ENCODE measurements at regions not wholly inside any gene's neighbourhood (a gene's known extent, or its start where the extent isn't known, plus 50 kb on each side); places are given as distances from the start of the nearest gene placed in this dataset.

DNA sequence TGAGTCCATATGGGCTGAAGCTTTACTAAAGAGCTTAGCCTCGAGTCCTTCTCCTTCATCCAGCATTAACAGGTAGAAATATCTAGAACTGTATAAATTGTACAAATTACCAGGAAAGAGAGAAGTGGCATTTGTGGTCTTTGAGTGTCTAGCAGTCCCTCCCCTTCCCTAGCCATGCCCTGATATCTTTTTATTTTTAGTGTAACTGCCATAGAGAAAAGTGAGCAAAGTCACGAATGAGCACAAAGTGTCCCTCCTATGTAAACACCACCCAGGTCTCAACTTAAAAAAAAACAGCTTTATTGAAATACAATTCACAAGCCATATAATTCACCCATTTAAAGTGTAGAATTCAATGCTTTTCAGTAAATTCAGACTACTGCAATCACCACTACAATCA is 339.0 kb upstream of the ZMIZ1 start:
- in situ Hi-C loops (cut with MboI; ENCODE audit: low sequenced_read_pairs, unreplicated experiment): no loop called here
- TF ChIP-seq, protein P1, sequence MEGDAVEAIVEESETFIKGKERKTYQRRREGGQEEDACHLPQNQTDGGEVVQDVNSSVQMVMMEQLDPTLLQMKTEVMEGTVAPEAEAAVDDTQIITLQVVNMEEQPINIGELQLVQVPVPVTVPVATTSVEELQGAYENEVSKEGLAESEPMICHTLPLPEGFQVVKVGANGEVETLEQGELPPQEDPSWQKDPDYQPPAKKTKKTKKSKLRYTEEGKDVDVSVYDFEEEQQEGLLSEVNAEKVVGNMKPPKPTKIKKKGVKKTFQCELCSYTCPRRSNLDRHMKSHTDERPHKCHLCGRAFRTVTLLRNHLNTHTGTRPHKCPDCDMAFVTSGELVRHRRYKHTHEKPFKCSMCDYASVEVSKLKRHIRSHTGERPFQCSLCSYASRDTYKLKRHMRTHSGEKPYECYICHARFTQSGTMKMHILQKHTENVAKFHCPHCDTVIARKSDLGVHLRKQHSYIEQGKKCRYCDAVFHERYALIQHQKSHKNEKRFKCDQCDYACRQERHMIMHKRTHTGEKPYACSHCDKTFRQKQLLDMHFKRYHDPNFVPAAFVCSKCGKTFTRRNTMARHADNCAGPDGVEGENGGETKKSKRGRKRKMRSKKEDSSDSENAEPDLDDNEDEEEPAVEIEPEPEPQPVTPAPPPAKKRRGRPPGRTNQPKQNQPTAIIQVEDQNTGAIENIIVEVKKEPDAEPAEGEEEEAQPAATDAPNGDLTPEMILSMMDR (IDR thresholded peaks at IDR 0.05; ENCODE audit: borderline replicate concordance, control extremely low read depth, extremely low read depth, insufficient read depth, missing control alignments): no peak
- no peak for DNase-seq (ENCODE audit: low spot score)

- DNase-seq (ENCODE audit: low spot score): no peak
- TF ChIP-seq, protein P1 (IDR thresholded peaks at IDR 0.05; ENCODE audit: borderline replicate concordance, control extremely low read depth, extremely low read depth, insufficient read depth, missing control alignments): no peak
- in situ Hi-C loops (cut with MboI; ENCODE audit: low sequenced_read_pairs, unreplicated experiment): no loop called here
Measured at GRCh38 chr10:78730754-78731153, 338.0 kb upstream of the ZMIZ1 start.

DNA sequence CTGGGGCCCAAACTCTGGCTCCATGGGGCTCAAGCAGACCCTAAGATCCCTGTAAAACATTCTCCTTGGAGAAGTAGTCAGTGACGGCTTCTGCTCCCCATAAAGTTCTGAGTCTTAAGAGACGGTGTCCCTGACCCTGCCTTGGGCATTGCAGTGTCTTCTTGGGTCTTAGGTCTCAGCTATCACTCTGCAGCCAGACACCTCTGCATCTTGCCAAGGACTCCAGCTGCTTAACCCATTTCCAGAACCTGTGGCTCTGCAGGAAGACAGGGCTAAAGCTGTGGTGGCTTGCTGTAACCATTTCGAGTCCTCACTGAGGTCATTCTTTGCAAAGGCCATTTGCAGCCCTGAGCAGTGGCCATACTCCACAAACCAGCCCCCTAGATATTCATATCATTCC is 337.1 kb upstream of the ZMIZ1 start:
- DNase-seq (ENCODE audit: low spot score): no peak
- TF ChIP-seq, protein P1 (IDR thresholded peaks at IDR 0.05; ENCODE audit: borderline replicate concordance, control extremely low read depth, extremely low read depth, insufficient read depth, missing control alignments): no peak
- in situ Hi-C loops (cut with MboI; ENCODE audit: low sequenced_read_pairs, unreplicated experiment): no loop called here

DNA sequence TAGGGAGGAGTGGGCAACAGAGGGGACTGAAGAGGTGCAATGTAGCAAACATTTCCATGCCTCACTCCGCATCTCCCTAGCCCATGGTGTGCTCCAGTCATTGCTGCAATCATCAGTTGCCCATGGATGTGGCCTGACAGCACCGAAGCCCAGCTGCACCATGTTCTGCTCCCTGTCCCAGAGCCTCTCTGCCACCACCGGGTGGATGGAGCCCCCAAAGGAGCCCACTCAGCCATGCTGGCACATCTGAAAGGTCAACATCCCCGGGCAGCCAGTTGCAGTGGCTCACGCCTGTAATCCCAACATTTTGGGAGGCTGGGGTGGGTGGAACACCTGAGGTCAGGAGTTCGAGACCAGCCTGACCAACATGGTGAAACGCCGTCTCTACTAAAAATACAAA is 336.4 kb upstream of the ZMIZ1 start:
- in situ Hi-C loops (cut with MboI; ENCODE audit: low sequenced_read_pairs, unreplicated experiment): no loop called here
- TF ChIP-seq, protein P1 (IDR thresholded peaks at IDR 0.05; ENCODE audit: borderline replicate concordance, control extremely low read depth, extremely low read depth, insufficient read depth, missing control alignments): no peak
- DNase-seq (ENCODE audit: low spot score): no peak

GRCh38 chr10:78736926-78737630 is 331.7 kb upstream of the ZMIZ1 start:
- in situ Hi-C loops (cut with MboI; ENCODE audit: low sequenced_read_pairs, unreplicated experiment): no loop called here
- no peak for DNase-seq (ENCODE audit: low spot score)
- TF ChIP-seq, protein P1 (IDR thresholded peaks at IDR 0.05; ENCODE audit: borderline replicate concordance, control extremely low read depth, extremely low read depth, insufficient read depth, missing control alignments): no peak

GRCh38 chr10:78737883-78738856 is 330.6 kb upstream of the ZMIZ1 start:
- TF ChIP-seq, protein P1 (IDR thresholded peaks at IDR 0.05; ENCODE audit: borderline replicate concordance, control extremely low read depth, extremely low read depth, insufficient read depth, missing control alignments): no peak
- in situ Hi-C loops (cut with MboI; ENCODE audit: low sequenced_read_pairs, unreplicated experiment): no loop called here
- DNase-seq (ENCODE audit: low spot score): no peak

All from GM13976 (cell line).